Neuronal stem cell (in vitro differentiated cells): ENCODE measurements at regions not wholly inside any gene's neighbourhood (a gene's known extent, or its start where the extent isn't known, plus 50 kb on each side); places are given as distances from the start of the nearest gene placed in this dataset.

ENCODE experiments used
- DNase-seq: peaks from one replicate; pipeline ENCODE4 v3.0.0-alpha.2; 2013; ENCODE audit warnings: low spot score
- H2AFZ ChIP-seq: one replicate; pipeline ENCODE4 v1.6.1; 2013; ENCODE audit warnings: mild to moderate bottlenecking, low read length, inconsistent platforms
- H2AK5ac ChIP-seq: 2 replicates; pipeline ENCODE4 v1.6.1; 2013; ENCODE audit warnings: low read depth, mild to moderate bottlenecking, inconsistent platforms, low read length, moderate library complexity, mixed read lengths
- H2BK120ac ChIP-seq: 2 replicates; pipeline ENCODE4 v1.6.1; 2013; ENCODE audit warnings: low read depth, mild to moderate bottlenecking, inconsistent platforms, low read length, moderate library complexity, mixed read lengths
- H2BK12ac ChIP-seq: one replicate; pipeline ENCODE4 v1.6.1; 2013; ENCODE audit warnings: low read length, inconsistent platforms
- H2BK15ac ChIP-seq: 2 replicates; pipeline ENCODE4 v1.6.1; 2013; ENCODE audit warnings: mild to moderate bottlenecking, low read length, inconsistent platforms, mixed read lengths
- H2BK5ac ChIP-seq: one replicate; pipeline ENCODE4 v1.6.1; 2013; ENCODE audit warnings: inconsistent platforms, mild to moderate bottlenecking, low read length, moderate library complexity
- H3K14ac ChIP-seq: one replicate; pipeline ENCODE4 v1.6.1; 2013; ENCODE audit warnings: low read length, inconsistent platforms
- H3K18ac ChIP-seq: 2 replicates; pipeline ENCODE4 v1.6.1; 2013; ENCODE audit warnings: low read length, inconsistent platforms
- H3K23ac ChIP-seq: 2 replicates; pipeline ENCODE4 v1.6.1; 2013; ENCODE audit warnings: low read depth, mild to moderate bottlenecking, mixed read lengths, low read length, inconsistent platforms; ENCODE audit not compliant: poor library complexity
- H3K27ac ChIP-seq: replicated peaks from 3 replicates; pipeline ENCODE4 v1.5.1; 2013; ENCODE audit warnings: low read length, inconsistent platforms
- H3K27me3 ChIP-seq, 3 experiments: 2 replicates each; pipeline ENCODE4 v1.6.1; 2013; ENCODE audit warnings: low read length in 3 of 3, mild to moderate bottlenecking in 2 of 3, inconsistent platforms in 1 of 3, low read depth in 1 of 3, mixed read lengths in 1 of 3, moderate library complexity in 1 of 3; ENCODE audit not compliant: control insufficient read depth in 3 of 3, insufficient read depth in 3 of 3
- H3K36me3 ChIP-seq, 2 donors: replicated peaks in 1 of 2; 2 replicates each; pipeline ENCODE4 v1.6.1; 2013; ENCODE audit warnings: low read length in 2 of 2; ENCODE audit not compliant: control insufficient read depth in 2 of 2, insufficient read depth in 2 of 2
- H3K4ac ChIP-seq: 2 replicates; pipeline ENCODE4 v1.6.1; 2013; ENCODE audit warnings: inconsistent platforms, mild to moderate bottlenecking, low read length, moderate library complexity
- H3K4me1 ChIP-seq, 2 donors: 1 replicate in 1 of 2; 2 replicates in 1 of 2; pipeline ENCODE4 v1.6.1; 2013; ENCODE audit warnings: low read length in 2 of 2, low read depth in 1 of 2; ENCODE audit not compliant: control insufficient read depth in 2 of 2, insufficient read depth in 1 of 2
- H3K4me2 ChIP-seq: one replicate; pipeline ENCODE4 v1.6.1; 2013; ENCODE audit warnings: mild to moderate bottlenecking, low read length, inconsistent platforms; ENCODE audit not compliant: insufficient read depth, poor library complexity, severe bottlenecking
- H3K4me3 ChIP-seq, 2 donors: 2 replicates each; pipeline ENCODE4 v1.5.1; 2013; ENCODE audit warnings: low read length in 2 of 2, mild to moderate bottlenecking in 2 of 2, inconsistent platforms in 1 of 2, moderate library complexity in 1 of 2
- H3K79me1 ChIP-seq: one replicate; pipeline ENCODE4 v1.6.1; 2013; ENCODE audit warnings: low read depth, mild to moderate bottlenecking, inconsistent platforms, low read length, moderate library complexity
- H3K9ac ChIP-seq: one replicate; pipeline ENCODE4 v1.6.1; 2013; ENCODE audit warnings: mild to moderate bottlenecking, low read depth, low read length, inconsistent platforms; ENCODE audit not compliant: poor library complexity
- H3K9me3 ChIP-seq, 2 donors: replicated peaks in 1 of 2; 2 replicates each; pipeline versions ENCODE3 to v1.6.1; 2013; ENCODE audit warnings: low read length in 2 of 2, mild to moderate bottlenecking in 2 of 2, inconsistent platforms in 1 of 2, low read depth in 1 of 2, mixed read lengths in 1 of 2, moderate library complexity in 1 of 2; ENCODE audit not compliant: control insufficient read depth in 2 of 2, insufficient read depth in 1 of 2
- H4K8ac ChIP-seq: one replicate; pipeline ENCODE4 v1.6.1; 2013; ENCODE audit warnings: low read depth, mild to moderate bottlenecking, inconsistent platforms, low read length, moderate library complexity
- H4K91ac ChIP-seq: one replicate; pipeline ENCODE4 v1.6.1; 2013; ENCODE audit warnings: low read length, low read depth, mild to moderate bottlenecking, inconsistent platforms; ENCODE audit not compliant: poor library complexity
- WGBS, 2 donors: extraction: QIAGEN DNeasy Blood & Tissue Kit; methylation state at CpG; one replicate each; pipeline ENCODE4 v1.1.7; 2013; ENCODE audit warnings: missing lambda C conversion rate in 2 of 2, mixed read lengths in 1 of 2; ENCODE audit not compliant: insufficient read length in 2 of 2, insufficient replicate concordance in 1 of 2; ENCODE audit errors: extremely low coverage in 2 of 2; 5-methylcytosine and 5-hydroxymethylcytosine counted together

DNA sequence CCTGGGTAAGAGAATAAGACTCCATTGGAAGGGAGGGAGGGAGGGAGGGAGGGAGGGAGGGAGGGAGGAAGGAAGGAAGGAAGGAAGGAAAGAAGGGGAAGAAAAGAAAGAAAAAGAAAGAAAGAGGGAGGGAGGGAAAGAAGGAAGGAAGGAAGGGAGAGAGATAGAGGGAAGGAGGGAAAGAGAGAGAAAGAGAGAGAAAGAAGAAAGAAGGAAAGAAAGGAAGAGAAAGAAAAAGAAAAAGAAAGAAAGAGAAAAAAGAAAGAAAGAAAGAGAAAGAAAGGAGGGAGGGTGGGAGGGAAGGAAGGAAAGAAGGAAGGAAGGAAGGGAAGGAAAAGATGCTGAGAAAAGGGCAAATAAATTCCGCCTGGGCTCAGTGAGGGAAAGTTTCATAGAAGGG, 74.7 kb upstream of the IFNAR2 start:
- no CpG with 5 or more reads among the region's 1 CpG for WGBS, 2 donors

DNA sequence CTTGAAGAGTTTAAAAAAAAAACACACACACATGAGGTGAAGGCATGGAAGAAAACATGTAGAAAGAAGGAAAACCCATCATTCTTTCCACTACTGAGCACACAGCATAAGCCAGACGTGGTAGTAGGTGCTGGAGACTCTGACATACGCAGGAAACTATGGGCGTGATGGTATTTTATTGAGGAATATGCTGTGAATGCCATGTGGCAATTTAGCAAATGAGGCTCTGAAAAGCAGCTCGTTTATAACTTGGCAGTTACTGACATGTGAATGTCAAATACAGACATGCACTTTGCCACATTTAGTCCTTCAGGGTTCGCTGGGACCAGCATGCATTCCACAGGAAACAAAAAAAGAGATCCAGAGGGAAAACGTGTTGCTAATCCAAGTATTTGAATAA, 74.3 kb upstream of the IFNAR2 start:
- Histone ChIP-seq H3K9me3 (peaks cover 0 to 5% of the 10 kb centered on the region in 2 donors), H3K9ac (no peak overlapping the region), H2BK12ac (no peak overlapping the region), H3K23ac (no peak overlapping the region), H4K8ac (no peak overlapping the region), H2BK15ac (no peak overlapping the region), H3K18ac (no peak overlapping the region), H2AK5ac (no peak overlapping the region), H2BK120ac (no peak overlapping the region), H3K14ac (no peak overlapping the region), H3K4me1 (no peaks in the 10 kb centered on the region), H3K4me2 (no peak overlapping the region), H3K4me3 (no peak overlapping the region), H3K4ac (no peak overlapping the region), H4K91ac (no peak overlapping the region), H3K79me1 (no peaks in the 10 kb centered on the region), H3K27me3 (peaks cover 0 to 20% (median 7%) of the 10 kb centered on the region in 3 experiments), H2BK5ac (no peak overlapping the region), H2AFZ (no peak overlapping the region), H3K36me3 (no peaks in the 10 kb centered on the region), H3K27ac (no peak overlapping the region)
- no peak for DNase-seq
- WGBS, 2 donors, result no CpG with 5 or more reads among the region's 6 CpGs

More for the DNA sequence above, 74.7 kb upstream of the IFNAR2 start:
- Histone ChIP-seq H3K79me1 (no peaks in the 10 kb centered on the region), H4K8ac (no peak overlapping the region), H2BK12ac (no peak overlapping the region), H3K9ac (no peak overlapping the region), H3K27ac (no peak overlapping the region), H3K18ac (no peak overlapping the region), H2AFZ (no peak overlapping the region), H3K27me3 (peaks cover 0 to 22% (median 7%) of the 10 kb centered on the region in 3 experiments), H2BK15ac (no peak overlapping the region), H2AK5ac (no peak overlapping the region), H3K9me3 (peaks cover 0 to 5% of the 10 kb centered on the region in 2 donors), H3K4me3 (no peak overlapping the region), H2BK5ac (no peak overlapping the region), H3K4ac (no peak overlapping the region), H3K23ac (no peak overlapping the region), H3K4me2 (no peak overlapping the region), H3K36me3 (no peaks in the 10 kb centered on the region), H3K14ac (no peak overlapping the region), H4K91ac (no peak overlapping the region), H2BK120ac (no peak overlapping the region), H3K4me1 (no peaks in the 10 kb centered on the region)
- DNase-seq, result no peak

DNA sequence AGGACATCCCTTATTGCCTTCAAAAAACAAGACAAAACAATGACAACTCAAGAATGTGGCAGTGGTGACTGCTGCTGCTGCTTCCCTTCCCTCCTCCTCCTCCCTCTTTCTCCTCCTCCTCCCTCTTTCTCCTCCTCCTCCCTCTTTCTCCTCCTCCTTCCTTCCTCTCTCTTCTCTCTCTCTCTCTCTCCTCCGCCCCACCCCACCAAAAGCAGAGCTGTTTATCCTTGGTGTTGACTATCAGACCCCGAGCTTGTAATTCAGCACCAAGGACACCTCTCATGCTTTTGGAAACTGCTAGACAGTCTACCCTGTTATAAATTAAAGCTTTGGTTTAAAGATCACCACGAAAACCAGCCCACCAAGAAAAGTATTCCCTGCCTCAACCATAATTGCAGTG, 72.4 kb upstream of the IFNAR2 start:
- Histone ChIP-seq H3K27ac (no peak overlapping the region), H3K36me3 (no peaks in the 10 kb centered on the region), H2BK5ac (no peak overlapping the region), H2BK12ac (no peak overlapping the region), H3K4me3 (no peak overlapping the region), H4K91ac (no peak overlapping the region), H3K9me3 (peaks cover 0 to 5% of the 10 kb centered on the region in 2 donors), H4K8ac (no peak overlapping the region), H2AFZ (no peak overlapping the region), H3K4me1 (peaks cover 0 to under 1% of the 10 kb centered on the region in 2 donors), H3K4me2 (no peak overlapping the region), H3K23ac (no peak overlapping the region), H2BK120ac (no peak overlapping the region), H3K4ac (no peak overlapping the region), H3K14ac (no peak overlapping the region), H2BK15ac (no peak overlapping the region), H3K79me1 (no peaks in the 10 kb centered on the region), H3K9ac (no peak overlapping the region), H3K27me3 (peaks cover 0 to 14% (median 4%) of the 10 kb centered on the region in 3 experiments), H2AK5ac (no peak overlapping the region), H3K18ac (no peak overlapping the region)
- WGBS, 2 donors, result no CpG with 5 or more reads among the region's 3 CpGs
- DNase-seq, result no peak

DNA sequence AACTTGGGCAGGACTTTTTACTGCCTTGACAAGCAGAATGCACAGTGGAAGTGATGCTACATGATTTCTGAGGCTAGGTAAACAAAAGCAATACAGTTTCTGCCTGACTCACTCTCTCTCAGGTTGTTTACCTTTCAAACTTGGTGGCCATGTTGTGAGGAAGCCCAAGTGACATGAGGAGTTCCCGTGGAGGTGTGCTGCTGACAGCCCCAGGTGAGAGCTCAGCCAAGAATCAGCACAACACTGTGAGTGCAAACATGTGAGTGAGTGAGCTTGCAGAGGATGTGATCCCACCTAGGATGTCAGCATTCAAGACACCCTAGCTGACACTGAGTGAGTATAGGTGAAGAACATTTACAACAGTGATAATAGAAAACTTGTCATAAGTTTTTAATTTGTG, 71.1 kb upstream of the IFNAR2 start:
- no peak for DNase-seq
- Histone ChIP-seq H3K79me1 (no peaks in the 10 kb centered on the region), H2AFZ (no peak overlapping the region), H3K4ac (no peak overlapping the region), H4K91ac (no peak overlapping the region), H3K4me2 (no peak overlapping the region), H3K27ac (no peak overlapping the region), H3K18ac (no peak overlapping the region), H2BK12ac (no peak overlapping the region), H3K36me3 (no peaks in the 10 kb centered on the region), H3K4me1 (peaks cover 3 to 7% of the 10 kb centered on the region in 2 donors), H3K23ac (no peak overlapping the region), H4K8ac (no peak overlapping the region), H3K27me3 (peaks cover 0 to 4% (median 4%) of the 10 kb centered on the region in 3 experiments), H3K9me3 (peaks cover 0 to 5% of the 10 kb centered on the region in 2 donors), H2AK5ac (no peak overlapping the region), H2BK120ac (no peak overlapping the region), H2BK5ac (no peak overlapping the region), H3K9ac (no peak overlapping the region), H3K4me3 (peak overlapping the region in 1 of 2 donors; percentile 7), H3K14ac (no peak overlapping the region), H2BK15ac (no peak overlapping the region)
- no CpG with 5 or more reads among the region's 1 CpG for WGBS, 2 donors
